Mammary epithelial cell (primary cell): ENCODE measurements at regions not wholly inside any gene's neighbourhood (a gene's known extent, or its start where the extent isn't known, plus 50 kb on each side); places are given as distances from the start of the nearest gene placed in this dataset.

Experiments used
- EZH2 ChIP-seq: IDR thresholded peaks from 2 replicates; pipeline ENCODE4 v1.6.1; 2012; ENCODE audit warnings: low read length, inconsistent platforms, borderline replicate concordance
- TF ChIP-seq, protein P1 (sequence below), 2 donors: IDR thresholded peaks in 1 of 2; conservative IDR thresholded peaks in 1 of 2; 2 replicates each; pipeline ENCODE4 v1.5.1; 2011 to 2012; ENCODE audit warnings: inconsistent platforms in 2 of 2, low read length in 2 of 2, mild to moderate bottlenecking in 2 of 2, control low read depth in 1 of 2, low read depth in 1 of 2; ENCODE audit not compliant: insufficient read depth in 1 of 2; ENCODE audit errors: extremely low read depth in 1 of 2

DNA sequence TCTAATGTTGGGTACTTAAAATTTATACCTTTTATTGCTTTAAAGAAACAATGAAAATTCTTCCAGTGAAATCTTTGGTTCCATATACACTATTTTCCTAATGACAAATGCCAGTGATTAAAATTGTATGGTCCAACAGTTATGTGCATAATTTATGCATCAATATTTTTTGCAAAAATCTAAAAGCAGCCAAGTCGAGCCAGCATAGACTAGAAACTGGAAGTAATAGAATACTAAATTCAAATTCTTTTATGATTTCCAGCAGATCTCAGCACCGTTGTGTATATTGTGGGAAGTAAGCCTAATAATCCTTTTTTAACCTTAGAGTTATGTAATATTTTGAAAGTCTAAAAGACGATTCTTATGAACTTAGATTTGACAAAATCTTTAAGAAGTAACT is 652.0 kb upstream of the GOLIM4 start:
- TF ChIP-seq, protein P1, sequence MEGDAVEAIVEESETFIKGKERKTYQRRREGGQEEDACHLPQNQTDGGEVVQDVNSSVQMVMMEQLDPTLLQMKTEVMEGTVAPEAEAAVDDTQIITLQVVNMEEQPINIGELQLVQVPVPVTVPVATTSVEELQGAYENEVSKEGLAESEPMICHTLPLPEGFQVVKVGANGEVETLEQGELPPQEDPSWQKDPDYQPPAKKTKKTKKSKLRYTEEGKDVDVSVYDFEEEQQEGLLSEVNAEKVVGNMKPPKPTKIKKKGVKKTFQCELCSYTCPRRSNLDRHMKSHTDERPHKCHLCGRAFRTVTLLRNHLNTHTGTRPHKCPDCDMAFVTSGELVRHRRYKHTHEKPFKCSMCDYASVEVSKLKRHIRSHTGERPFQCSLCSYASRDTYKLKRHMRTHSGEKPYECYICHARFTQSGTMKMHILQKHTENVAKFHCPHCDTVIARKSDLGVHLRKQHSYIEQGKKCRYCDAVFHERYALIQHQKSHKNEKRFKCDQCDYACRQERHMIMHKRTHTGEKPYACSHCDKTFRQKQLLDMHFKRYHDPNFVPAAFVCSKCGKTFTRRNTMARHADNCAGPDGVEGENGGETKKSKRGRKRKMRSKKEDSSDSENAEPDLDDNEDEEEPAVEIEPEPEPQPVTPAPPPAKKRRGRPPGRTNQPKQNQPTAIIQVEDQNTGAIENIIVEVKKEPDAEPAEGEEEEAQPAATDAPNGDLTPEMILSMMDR (conservative IDR thresholded peaks at IDR 0.05 in 1 of 2, IDR thresholded peaks at IDR 0.05 in 1 of 2; ENCODE audit: extremely low read depth in 1 of 2, insufficient read depth in 1 of 2, low read depth in 1 of 2, low read length in 2 of 2) = no peak
- TF ChIP-seq EZH2 = no peak
